HCT116 (cell line): ENCODE measurements at regions not wholly inside any gene's neighbourhood (a gene's known extent, or its start where the extent isn't known, plus 50 kb on each side); places are given as distances from the start of the nearest gene placed in this dataset.

ENCODE experiments used
- ATAC-seq: fragments of 200-7000 bp; cut with Tn5 transposase; 2 replicates; pipeline ENCODE4 v1.9.1; 2020; ENCODE audit warnings: mild to moderate bottlenecking, moderate library complexity
- BruUV-seq: library from RNA; stranded (reverse); fragments of 400-500 nt; replicated peaks from 2 replicates; lab custom pipeline; 2021; lab: Mats Ljungman, UMichigan
- CTCF ChIA-PET: fragments of 300-600 bp; sonication (Branson Sonifier 250); formaldehyde crosslinking; loops from one replicate; lab custom pipeline; 2021; ENCODE audit warnings: antibody characterized with exemption; lab: Charles Lee
- POLR2A ChIA-PET: fragments of 300-600, 350-600 bp; sonication (Branson Sonifier 250); formaldehyde crosslinking; loops from one replicate; lab custom pipeline; 2021; ENCODE audit warnings: antibody characterized with exemption; lab: Charles Lee
- RAD21 ChIA-PET, 2 experiments: fragments of 300-600 bp; sonication (Branson Sonifier 250); formaldehyde crosslinking; loops; one replicate each; lab custom pipeline; 2023; ENCODE audit warnings: low total read pairs in 2 of 2; ENCODE audit not compliant: uncharacterized antibody in 2 of 2, unreplicated experiment in 2 of 2, low non-redundant PET in 1 of 2; lab: Charles Lee
- DNase-seq: peaks from one replicate; pipeline ENCODE4 v3.0.0-alpha.2; 2010; ENCODE audit warnings: low read depth, low spot score
- H2AFZ ChIP-seq: fragments of 200-600 bp; shearing (Covaris generic), sonication (generic); 2 replicates; pipeline ENCODE4 v1.6.1; 2017; ENCODE audit warnings: low read depth, mixed run types, mixed read lengths, antibody characterized with exemption, low read length; ENCODE audit not compliant: poor library complexity, severe bottlenecking
- H3K27ac ChIP-seq: 2 replicates; pipeline ENCODE4 v1.5.1; 2012; ENCODE audit warnings: low read depth, low read length
- H3K27me3 ChIP-seq: fragments of 200-600 bp; sonication (generic); 2 replicates; pipeline ENCODE4 v1.6.1; 2016; ENCODE audit warnings: mixed run types, low read length, mixed read lengths; ENCODE audit not compliant: insufficient read depth
- H3K36me3 ChIP-seq, 2 experiments: fragments of 200-500 bp in 1 of 2; fragments of 200-600 bp in 1 of 2; sonication (Bioruptor generic) in 1 of 2; sonication (generic) in 1 of 2; 2 replicates each; pipeline versions ENCODE4 v1.5.1 to v1.6.1; 2014 to 2016; ENCODE audit warnings: low read length in 2 of 2, inconsistent platforms in 1 of 2, mixed read lengths in 1 of 2, mixed run types in 1 of 2; ENCODE audit not compliant: insufficient read depth in 2 of 2, control insufficient read depth in 1 of 2
- H3K4me1 ChIP-seq, 2 experiments: fragments of 200-600 bp in 1 of 2; sonication (generic) in 1 of 2; 2 replicates each; pipeline versions ENCODE4 v1.5.1 to v1.6.1; 2012 to 2017; ENCODE audit warnings: low read length in 2 of 2, inconsistent platforms in 1 of 2, mild to moderate bottlenecking in 1 of 2, mixed read lengths in 1 of 2, mixed run types in 1 of 2, moderate library complexity in 1 of 2; ENCODE audit not compliant: insufficient read depth in 2 of 2, control insufficient read depth in 1 of 2
- H3K4me2 ChIP-seq: fragments of 200-600 bp; sonication (generic); 2 replicates; pipeline ENCODE4 v1.6.1; 2017; ENCODE audit warnings: mixed run types, low read length, mixed read lengths
- H3K4me3 ChIP-seq, 2 experiments: fragments of 200-600 bp in 1 of 2; sonication (generic) in 1 of 2; replicated peaks in 1 of 2; 2 replicates each; pipeline ENCODE4 v1.5.1; 2011 to 2016; ENCODE audit warnings: low read length in 2 of 2, control low read depth in 1 of 2, low read depth in 1 of 2, mild to moderate bottlenecking in 1 of 2, mixed read lengths in 1 of 2, mixed run types in 1 of 2
- H3K79me2 ChIP-seq: fragments of 200-600 bp; sonication (generic); 2 replicates; pipeline ENCODE4 v1.6.1; 2017; ENCODE audit warnings: mild to moderate bottlenecking, mixed run types, low read length, moderate library complexity, mixed read lengths; ENCODE audit not compliant: insufficient read depth
- H3K9ac ChIP-seq: fragments of 200-600 bp; sonication (generic); 2 replicates; pipeline ENCODE4 v1.6.1; 2016; ENCODE audit warnings: low read length, mixed read lengths
- H3K9me2 ChIP-seq: fragments of 200-600 bp; sonication (generic), shearing (Covaris generic); 2 replicates; pipeline ENCODE4 v1.6.1; 2017; ENCODE audit warnings: mixed run types, mild to moderate bottlenecking, moderate library complexity; ENCODE audit not compliant: insufficient read depth
- H3K9me3 ChIP-seq, 2 experiments: fragments of 200-500 bp in 1 of 2; fragments of 200-600 bp in 1 of 2; sonication (Bioruptor generic) in 1 of 2; sonication (generic) in 1 of 2; 2 replicates each; pipeline ENCODE4 v1.6.1; 2014 to 2017; ENCODE audit warnings: low read length in 2 of 2, mixed read lengths in 2 of 2, inconsistent platforms in 1 of 2, low read depth in 1 of 2, mild to moderate bottlenecking in 1 of 2, mixed run types in 1 of 2, moderate library complexity in 1 of 2; ENCODE audit not compliant: control insufficient read depth in 1 of 2, insufficient read depth in 1 of 2
- H4K20me1 ChIP-seq: fragments of 200-600 bp; sonication (generic), shearing (Covaris generic); 2 replicates; pipeline ENCODE4 v1.6.1; 2017; ENCODE audit warnings: mixed run types, mild to moderate bottlenecking, moderate library complexity; ENCODE audit not compliant: insufficient read depth
- CBX3 ChIP-seq: IDR thresholded peaks from 2 replicates; pipeline ENCODE4 v1.6.1; 2012; ENCODE audit warnings: low read depth
- CTCF ChIP-seq, 3 experiments: fragments of 200-600 bp in 1 of 3; sonication (generic) in 1 of 3; IDR thresholded peaks in 2 of 3; conservative IDR thresholded peaks in 1 of 3; 2 replicates each; pipeline ENCODE4 v1.5.1; 2012 to 2017; ENCODE audit warnings: low read depth in 2 of 3, low read length in 2 of 3, antibody characterized with exemption in 1 of 3, borderline replicate concordance in 1 of 3, control low read depth in 1 of 3, mild to moderate bottlenecking in 1 of 3, mixed read lengths in 1 of 3, mixed run types in 1 of 3, moderate library complexity in 1 of 3; ENCODE audit not compliant: insufficient read depth in 1 of 3
- ELF1 ChIP-seq: IDR thresholded peaks from 2 replicates; pipeline ENCODE4 v1.6.1; 2012; ENCODE audit warnings: low read depth, borderline replicate concordance
- EZH2phosphoT487 ChIP-seq: fragments of 200-600 bp; IDR thresholded peaks from 2 replicates; pipeline ENCODE4 v1.6.1; 2018; ENCODE audit warnings: antibody characterized with exemption, borderline replicate concordance
- POLR2A ChIP-seq: IDR thresholded peaks from 2 replicates; pipeline ENCODE4 v1.7.0; 2011; ENCODE audit warnings: borderline replicate concordance; ENCODE audit not compliant: insufficient read depth, insufficient read length; ENCODE audit errors: extremely low read depth
- SP1 ChIP-seq: IDR thresholded peaks from 2 replicates; pipeline ENCODE4 v1.6.1; 2012; ENCODE audit warnings: low read depth
- TCF7L2 ChIP-seq: IDR thresholded peaks from 2 replicates; pipeline ENCODE4 v1.7.0; 2011; ENCODE audit warnings: borderline replicate concordance, inconsistent platforms; ENCODE audit not compliant: insufficient read depth, insufficient read length; ENCODE audit errors: extremely low read depth
- ZFX ChIP-seq: fragments of 450-650 bp; IDR thresholded peaks from 2 replicates; pipeline ENCODE4 v1.6.1; 2017
- intact Hi-C: fragments of 100-400 bp; cut with micrococcal nuclease; formaldehyde crosslinking; loops from 2 replicates; pipeline ENCODE4 v1.10.0; 2022
- TF ChIP-seq, protein P1 (sequence below): IDR thresholded peaks from 2 replicates; pipeline ENCODE4 v1.6.1; 2012; ENCODE audit warnings: low read depth

DNA sequence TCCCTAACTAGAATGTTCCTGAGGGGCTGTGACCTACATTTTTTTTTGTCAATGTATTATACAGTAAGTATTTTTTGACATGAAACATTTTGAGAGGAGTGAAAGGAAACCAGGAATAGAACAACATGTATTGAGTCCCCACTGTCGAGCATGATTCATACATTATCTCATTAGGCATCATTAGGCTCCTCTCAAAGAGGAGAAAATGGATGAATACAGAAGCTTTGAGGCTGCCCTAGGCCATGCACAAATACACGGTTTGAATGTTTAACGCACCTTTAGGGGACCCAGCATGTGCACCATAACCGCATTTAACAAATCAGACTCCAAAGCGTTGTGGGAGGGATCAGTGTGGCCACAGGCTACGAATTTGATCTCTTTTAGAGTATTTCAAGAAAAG lies 87.8 kb downstream of the TBXT start:
- Histone ChIP-seq H3K9me3 (no peaks in the 10 kb centered on the region), H3K4me1 (no peaks in the 10 kb centered on the region), H3K27ac (no peak overlapping the region), H3K4me3 (no peak overlapping the region), H3K36me3 (no peaks in the 10 kb centered on the region), H4K20me1 (no peaks in the 10 kb centered on the region), H3K9me2 (no peaks in the 10 kb centered on the region), H3K27me3 (no peaks in the 10 kb centered on the region), H3K79me2 (no peaks in the 10 kb centered on the region), H2AFZ (no peak overlapping the region), H3K4me2 (no peak overlapping the region), H3K9ac (no peak overlapping the region)
- RAD21 ChIA-PET, result no interaction called here
- CTCF ChIA-PET, result no interaction called here
- no TSS peak for BruUV-seq
- no peak for TF ChIP-seq ELF1
- no peak for TF ChIP-seq CBX3
- TF ChIP-seq CTCF (IDR thresholded peaks at IDR 0.05 in 2 of 3, conservative IDR thresholded peaks at IDR 0.05 in 1 of 3; ENCODE audit: borderline replicate concordance in 1 of 3, insufficient read depth in 1 of 3, low read depth in 2 of 3, low read length in 2 of 3), result no peak
- no peak for TF ChIP-seq POLR2A
- TF ChIP-seq SP1, result no peak
- TF ChIP-seq ZFX, result no peak
- no peak for TF ChIP-seq EZH2phosphoT487
- no peak for TF ChIP-seq TCF7L2
- TF ChIP-seq, protein P1, sequence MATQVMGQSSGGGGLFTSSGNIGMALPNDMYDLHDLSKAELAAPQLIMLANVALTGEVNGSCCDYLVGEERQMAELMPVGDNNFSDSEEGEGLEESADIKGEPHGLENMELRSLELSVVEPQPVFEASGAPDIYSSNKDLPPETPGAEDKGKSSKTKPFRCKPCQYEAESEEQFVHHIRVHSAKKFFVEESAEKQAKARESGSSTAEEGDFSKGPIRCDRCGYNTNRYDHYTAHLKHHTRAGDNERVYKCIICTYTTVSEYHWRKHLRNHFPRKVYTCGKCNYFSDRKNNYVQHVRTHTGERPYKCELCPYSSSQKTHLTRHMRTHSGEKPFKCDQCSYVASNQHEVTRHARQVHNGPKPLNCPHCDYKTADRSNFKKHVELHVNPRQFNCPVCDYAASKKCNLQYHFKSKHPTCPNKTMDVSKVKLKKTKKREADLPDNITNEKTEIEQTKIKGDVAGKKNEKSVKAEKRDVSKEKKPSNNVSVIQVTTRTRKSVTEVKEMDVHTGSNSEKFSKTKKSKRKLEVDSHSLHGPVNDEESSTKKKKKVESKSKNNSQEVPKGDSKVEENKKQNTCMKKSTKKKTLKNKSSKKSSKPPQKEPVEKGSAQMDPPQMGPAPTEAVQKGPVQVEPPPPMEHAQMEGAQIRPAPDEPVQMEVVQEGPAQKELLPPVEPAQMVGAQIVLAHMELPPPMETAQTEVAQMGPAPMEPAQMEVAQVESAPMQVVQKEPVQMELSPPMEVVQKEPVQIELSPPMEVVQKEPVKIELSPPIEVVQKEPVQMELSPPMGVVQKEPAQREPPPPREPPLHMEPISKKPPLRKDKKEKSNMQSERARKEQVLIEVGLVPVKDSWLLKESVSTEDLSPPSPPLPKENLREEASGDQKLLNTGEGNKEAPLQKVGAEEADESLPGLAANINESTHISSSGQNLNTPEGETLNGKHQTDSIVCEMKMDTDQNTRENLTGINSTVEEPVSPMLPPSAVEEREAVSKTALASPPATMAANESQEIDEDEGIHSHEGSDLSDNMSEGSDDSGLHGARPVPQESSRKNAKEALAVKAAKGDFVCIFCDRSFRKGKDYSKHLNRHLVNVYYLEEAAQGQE, result no peak
- DNase-seq (no peak), ATAC-seq (no peak)
- intact Hi-C loops, result no loop called here
- POLR2A ChIA-PET, result no interaction called here
